NCI-H748 (cell line): ENCODE measurements at regions not wholly inside any gene's neighbourhood (a gene's known extent, or its start where the extent isn't known, plus 50 kb on each side); places are given as distances from the start of the nearest gene placed in this dataset.

Experiments
- DNase-seq: peaks from one replicate; lab custom pipeline; 2025; ENCODE audit not compliant: unreplicated experiment; lab: John Stamatoyannopoulos, UW

DNA sequence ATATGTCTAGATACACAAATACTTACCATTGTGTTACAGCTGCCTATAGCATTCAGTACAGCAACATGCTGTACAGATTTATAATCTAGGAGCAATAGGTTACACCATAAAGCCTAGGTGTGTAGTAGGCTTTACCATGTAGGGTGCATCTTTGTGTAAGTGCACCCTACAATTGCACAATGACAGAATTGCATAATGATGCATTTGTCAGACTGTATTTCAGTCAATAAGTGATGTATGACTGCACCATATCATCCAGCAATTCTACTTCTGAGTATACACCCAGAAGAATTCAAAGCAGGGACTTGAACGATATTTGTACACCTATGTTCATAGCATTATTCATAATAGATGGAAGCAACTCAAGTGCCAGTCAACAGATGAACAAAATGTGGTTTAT lies 100.4 kb upstream of the SLC44A1 start:
- no peak for DNase-seq

DNA sequence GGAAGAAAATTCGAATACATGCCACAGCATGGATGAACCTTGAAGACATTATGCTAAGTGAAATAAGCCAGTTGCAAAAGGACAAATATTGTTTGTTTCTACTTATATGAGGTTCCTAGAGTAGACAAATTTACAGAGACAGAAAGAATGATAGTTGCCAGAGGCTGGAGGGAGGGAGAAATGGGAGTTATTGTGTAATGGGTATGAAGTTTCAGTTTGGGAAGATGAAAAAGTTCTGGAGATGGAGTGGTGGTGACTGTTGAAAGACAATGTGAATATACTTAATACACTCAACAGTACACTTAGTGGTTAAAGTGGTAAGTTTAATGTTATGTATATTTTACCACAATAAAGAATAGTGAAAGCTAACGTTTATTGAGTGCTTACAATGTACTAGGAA lies 99.6 kb upstream of the SLC44A1 start:
- DNase-seq, result no peak

DNA sequence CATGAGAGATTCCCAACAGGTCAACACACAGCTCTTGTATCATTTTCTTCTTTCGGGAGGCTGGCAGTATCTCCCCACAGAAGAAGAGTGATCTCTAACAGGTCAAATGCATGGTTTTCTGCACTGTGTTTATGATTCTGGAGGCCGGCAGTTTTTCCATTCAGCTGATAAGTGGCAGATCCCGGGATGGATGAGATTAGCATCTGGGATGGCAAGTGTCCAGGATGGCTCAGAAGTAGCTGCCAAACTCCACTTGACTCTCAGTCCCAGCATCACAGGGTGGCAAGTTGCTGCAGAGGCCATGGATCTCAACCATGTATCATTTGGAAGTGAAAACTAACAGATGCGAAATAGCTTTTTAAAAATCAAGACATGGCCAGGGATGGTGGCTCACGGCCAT lies 97.8 kb upstream of the SLC44A1 start:
- DNase-seq, result no peak

DNA sequence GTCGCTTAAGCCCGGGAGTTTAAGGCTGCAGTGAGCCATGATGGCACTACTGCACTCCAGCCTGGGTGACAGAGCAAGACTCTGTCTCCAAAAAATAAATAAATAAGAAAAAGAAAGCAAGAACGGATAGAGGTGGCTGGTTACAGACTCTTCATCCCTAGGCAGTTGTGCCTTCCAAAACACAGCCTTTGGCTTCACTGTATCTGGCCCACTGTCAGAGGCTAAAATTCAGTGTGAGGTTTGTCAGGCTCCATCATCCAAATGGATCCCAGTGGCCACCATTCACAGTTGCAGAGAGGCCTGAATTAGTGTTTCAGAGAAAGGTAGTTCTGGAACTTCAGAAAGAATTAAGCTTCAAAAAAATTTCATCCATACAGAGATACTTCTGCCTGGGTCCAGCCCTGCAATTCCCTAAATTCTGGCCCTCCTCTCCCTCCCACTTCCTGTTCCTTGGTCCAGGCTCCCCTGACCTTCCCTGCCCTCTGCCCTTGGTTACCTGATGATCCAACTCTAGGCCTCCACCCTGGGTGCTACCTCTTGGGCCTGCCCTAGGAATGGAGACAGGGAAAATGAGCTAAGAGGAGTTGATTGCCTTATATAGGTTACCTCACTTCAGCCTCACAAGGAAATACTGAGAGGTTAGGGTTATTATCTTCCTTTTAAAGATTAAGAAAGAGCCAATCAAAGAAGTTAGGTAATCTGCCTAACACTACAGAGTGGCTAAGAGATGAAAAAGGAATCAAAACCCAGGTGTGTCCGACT lies 97.2 kb upstream of the SLC44A1 start:
- no peak for DNase-seq

DNA sequence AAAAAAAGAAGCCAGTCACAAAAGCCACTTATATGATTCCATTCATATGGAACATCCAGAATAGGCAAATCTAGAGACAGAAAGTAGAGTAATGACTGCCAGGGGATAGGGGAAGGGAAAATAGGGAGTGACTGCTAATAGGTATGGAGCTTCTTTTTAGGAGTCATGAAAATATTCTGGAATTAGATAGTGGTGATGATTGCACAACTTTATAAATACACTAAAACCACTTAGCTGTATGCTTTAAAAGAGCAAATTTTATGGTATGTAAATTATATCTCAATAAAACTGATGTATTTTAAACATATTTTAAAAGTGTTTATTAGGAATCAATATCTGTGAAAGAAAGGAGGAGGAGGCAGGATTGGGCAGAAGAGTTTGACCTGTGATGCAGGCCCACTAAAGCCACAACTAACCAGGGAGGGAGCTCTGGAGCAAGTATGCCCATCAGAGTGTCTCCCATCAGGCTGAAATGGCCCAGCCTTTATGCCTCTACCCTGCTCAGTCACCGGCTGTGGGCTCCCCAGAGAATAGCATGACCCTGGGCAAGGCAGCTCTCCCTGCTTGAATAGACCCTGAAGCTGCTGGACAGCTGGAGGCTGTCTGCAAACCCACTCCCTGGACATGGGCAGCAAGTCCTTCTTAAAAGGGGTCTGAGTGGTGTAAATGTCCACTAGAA lies 96.0 kb upstream of the SLC44A1 start:
- peak; percentile 24 for DNase-seq

DNA sequence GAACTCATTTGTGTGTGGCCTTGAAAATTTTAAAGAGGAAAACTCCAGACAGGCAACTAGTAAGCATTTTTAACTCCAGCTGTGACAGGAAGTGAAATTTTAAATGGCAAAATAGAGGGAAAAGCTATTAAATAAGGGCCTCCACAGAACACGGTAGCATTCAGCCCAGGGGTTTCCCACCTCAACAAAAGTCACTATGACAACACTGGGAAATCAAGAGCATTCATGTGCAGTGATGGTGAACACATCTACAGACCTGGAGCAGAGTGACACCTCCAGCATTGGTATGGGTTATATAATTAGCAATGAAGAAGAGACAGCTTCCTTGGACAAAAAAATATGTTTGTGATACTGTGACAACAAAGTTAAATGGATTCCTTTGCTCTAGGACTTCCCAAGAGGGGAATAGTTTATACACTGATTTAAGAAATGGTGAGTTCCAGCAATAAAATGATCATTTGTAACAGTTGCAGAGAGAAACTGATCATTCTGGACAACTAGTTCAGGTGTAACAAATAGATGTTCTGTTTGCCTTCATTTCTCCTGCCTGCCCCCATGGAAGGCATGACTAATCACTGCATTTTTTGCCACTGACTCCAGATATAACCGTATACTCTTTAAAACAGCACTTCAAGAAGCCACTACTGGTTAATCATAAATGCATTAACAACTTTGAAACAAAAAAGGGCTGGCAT lies 93.3 kb upstream of the SLC44A1 start:
- peak; percentile 70 for DNase-seq

DNA sequence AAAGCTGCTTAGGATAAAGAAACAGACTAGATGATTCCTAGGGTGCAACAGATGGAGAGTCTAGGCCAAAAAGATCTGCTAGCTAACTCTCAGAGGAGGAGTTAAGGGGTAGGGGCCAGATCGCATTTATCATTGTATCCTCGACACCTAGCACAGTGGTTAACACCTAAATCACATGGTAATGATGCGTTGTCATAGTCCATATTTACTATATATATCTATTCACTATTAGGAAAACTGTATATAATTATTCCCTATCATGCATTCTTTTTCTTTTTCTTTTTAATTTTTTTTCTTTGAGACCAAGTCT lies 92.8 kb upstream of the SLC44A1 start:
- DNase-seq, result no peak

DNA sequence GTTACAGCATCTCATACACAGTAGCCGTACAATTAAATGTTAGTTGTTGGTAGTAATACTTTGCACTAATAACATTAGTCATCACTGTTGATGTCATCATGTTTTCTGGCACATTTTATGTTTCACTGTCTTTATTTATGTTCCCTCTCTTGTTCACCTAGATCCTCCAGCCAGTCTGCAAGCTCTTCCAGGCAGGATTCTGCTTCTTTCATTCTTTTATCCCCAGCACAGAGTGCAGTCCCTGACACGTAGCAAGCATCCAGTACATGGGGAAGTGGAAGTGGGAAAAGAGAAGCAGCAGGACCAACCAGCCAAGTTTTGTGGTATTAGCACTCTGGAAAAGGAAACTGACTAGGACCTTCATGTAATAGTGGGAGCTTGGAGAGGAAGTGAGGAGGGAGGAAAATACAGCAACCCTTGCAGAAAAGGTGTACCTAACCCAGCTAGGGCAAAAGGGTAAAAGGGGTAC lies 89.7 kb upstream of the SLC44A1 start:
- DNase-seq, result no peak

DNA sequence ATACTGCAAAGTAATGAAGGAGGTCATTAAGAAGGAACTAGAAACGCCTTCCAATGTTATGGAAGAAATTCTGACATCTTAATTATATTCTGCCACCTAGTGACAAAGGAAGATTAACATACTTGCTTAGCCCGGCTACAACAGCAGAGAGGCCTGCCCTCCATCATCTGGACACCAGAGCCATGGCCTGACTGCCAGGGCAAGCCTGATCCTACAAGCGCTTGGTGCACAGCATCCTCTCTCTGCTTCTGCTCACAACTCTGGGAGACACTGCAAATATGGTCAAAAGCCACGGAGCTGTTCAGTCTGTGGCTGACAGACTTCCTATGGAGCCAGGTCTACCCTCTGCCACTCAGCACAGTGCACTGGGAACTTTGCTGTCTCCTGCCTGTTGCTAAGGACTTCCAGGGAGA lies 87.3 kb upstream of the SLC44A1 start:
- DNase-seq, result peak; percentile 62

DNA sequence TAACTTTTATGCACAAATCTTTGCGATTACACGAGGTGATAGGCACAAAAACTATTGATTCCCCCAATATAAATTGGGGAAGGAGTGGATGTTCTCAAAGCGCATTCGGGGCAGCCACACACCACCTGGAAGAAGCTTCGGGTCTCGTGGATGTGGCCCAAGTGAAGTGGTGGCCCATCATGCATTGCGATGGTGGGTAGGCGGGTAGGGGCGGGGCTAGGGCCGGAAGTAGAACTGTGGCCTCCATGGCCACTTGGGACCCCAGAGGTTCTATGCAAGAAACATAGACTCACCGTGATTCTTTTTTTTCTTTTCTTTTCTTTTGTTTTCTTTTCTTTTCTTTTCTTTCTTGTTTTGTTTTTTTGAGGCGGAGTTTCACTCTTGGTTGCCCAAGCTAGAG lies 86.4 kb upstream of the SLC44A1 start:
- DNase-seq, result no peak

DNA sequence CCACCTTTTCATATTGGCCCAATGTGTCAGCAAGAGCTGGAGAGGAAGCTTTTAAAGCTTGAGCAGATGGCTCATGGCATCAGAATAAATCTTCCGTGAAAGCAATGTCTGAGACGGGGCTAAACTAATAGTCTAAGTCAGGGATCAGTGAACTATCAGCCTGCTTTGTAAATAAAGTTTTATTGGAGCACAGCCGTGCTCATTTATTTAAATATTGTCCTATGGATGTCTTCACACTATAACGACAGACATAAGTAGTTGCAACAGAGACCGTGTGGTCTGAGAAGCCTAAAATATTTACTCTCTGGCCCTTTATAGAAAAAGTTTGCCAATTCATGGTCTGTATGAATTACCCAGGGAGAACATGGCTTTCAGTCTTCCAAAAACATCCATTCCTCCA lies 85.6 kb upstream of the SLC44A1 start:
- DNase-seq, result no peak

DNA sequence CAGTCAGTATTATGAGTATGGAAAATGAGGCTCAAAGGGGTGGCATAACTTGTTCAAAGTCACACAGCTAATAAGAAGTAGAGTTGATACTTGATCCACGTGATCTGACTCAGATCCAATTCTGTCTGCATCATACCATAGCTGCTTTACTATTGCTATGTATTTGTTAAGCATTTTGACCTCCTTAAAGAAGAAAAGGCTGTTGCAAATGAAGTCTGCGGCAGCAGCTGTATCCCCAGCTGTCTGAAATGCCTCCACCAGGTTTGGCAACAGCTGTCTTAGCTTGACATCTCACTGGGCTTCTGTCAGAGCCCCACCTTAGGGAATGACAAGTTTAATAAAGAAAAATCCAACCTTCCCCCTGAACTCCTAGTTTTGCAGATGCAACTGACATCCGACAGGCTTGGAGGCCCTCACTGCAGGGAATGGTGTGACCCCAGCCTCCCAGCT lies 75.6 kb upstream of the SLC44A1 start:
- DNase-seq, result no peak

DNA sequence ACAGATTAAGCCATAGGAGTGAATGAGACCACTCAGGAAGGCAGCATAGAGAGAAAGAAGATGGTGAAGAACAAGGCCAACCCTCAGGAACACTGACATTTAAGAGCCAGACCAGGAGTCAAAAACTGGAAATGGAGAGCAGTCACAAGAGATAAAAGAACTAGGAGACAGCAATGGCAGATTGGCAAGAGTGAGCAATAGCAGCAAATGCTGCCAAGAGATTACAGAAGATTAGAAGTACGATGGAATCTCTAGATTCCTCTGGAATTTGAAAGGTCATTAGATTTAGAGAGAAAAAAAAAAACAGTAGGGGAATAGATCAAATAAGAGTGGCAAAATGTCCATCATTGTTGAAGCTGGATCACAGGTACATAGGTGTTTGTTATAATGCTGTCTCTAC lies 73.4 kb upstream of the SLC44A1 start:
- no peak for DNase-seq

DNA sequence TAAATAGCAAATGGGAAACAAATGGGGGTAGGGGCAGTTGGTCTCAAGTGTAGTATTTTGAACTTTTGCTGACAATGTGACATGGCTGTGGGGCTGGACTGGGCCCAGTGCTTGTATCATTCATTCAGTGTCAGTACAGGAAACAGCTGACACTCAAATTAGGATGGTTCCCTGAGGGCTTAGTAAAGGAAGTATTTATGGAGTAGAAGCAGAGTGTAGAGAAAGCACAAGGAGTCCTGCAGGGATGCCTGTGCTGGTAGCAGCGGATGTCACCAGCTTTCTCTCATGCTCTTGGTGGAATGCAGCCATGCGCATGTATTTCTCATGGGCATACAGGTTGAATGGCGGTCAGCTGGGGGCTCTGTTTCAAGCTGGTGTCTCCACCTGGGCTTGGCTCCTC lies 72.9 kb upstream of the SLC44A1 start:
- DNase-seq, result no peak

DNA sequence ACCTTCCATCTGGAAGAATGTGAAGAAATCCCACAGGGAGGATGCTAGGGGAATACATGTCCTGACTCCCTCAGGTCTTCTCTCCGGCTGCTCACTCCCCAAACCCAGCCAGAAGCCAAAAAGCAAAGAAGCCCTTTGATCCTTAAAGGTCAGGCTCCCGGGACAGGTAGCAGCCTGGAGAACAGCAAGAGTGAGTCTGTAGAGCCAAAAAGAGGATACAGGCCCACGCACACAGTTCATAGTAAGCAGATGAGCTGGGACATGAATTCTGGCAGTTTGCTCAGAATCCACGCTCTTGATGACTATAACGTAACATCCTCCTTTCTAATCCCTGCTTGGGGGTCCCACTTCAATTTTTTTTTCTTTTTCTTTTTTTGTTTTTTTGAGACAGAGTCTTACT lies 72.0 kb upstream of the SLC44A1 start:
- DNase-seq, result no peak

DNA sequence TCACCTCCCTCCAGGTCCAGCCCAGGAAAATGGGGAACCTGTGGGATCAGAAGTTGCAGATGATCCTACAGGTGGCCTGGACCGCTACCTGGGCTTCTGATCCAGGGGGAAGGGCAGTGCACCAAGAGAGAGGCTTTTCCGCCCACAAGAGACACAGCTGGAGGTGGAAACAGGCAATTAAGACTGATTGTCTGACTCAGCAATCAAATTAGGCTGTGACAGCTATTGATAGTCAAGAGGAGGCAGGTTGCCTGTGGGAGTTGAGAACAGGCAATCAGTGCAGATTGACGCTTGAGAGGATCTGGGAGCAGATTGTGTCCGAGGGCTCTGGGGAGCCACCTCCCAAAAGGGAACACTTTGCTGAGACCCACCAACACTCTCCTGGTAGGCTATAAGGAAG lies 71.1 kb upstream of the SLC44A1 start:
- DNase-seq, result peak; percentile 89

DNA sequence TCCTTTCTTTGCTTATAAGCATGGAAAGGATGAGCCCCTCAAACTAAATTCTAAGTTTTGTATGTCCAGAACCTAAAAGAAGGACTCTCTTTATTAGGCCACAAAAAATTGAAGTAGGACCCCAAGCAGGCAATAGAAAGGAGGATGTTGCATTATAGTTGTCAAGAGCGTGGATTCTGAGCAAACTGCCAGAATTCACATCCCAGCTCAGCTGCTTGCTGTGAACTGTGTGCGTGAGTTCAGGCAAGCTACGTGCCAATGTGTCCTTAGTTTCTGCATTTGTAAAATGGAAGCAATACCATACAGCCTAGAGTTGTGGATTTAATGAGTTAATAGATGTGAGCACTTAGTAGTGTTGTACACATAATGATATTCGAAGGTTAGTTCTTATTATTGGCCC lies 70.6 kb upstream of the SLC44A1 start:
- no peak for DNase-seq

DNA sequence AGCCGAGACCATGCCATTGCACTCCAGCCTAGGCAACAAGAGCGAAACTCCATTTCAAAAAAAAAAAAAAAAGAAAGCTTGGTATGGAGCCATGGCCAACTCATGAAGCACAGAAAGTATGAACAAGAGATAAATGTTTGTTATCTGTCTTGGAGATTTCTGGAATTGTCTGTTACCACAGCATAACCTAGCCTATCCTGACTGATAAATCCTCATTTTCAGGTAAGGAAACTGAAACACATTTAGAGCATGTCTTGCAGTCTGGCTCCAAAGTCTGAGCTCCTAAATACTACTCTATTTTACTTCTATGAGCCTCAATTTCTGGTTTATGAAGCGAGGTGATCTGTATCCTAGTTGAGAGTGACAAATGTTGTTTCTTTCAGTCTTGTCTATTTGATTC lies 68.3 kb upstream of the SLC44A1 start:
- no peak for DNase-seq

DNA sequence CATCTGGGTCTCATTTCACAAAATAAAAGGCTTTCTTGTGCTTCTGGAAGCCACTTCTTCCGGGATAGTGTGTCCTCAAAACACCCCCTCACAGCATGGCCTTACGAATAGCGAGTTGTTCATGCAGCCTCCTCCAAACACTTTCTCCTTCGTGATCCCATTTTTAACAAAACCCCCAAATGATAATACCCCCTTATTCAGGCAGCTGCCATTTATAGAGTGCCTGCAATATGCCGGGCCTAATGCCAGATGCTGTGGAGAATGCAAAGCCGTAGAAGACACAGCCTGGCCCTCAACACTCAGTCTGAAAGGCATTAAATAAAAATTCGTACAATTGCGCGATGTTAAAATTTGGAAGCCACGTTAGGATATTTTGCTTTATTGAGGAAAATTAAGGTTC lies 66.4 kb upstream of the SLC44A1 start:
- DNase-seq, result no peak

DNA sequence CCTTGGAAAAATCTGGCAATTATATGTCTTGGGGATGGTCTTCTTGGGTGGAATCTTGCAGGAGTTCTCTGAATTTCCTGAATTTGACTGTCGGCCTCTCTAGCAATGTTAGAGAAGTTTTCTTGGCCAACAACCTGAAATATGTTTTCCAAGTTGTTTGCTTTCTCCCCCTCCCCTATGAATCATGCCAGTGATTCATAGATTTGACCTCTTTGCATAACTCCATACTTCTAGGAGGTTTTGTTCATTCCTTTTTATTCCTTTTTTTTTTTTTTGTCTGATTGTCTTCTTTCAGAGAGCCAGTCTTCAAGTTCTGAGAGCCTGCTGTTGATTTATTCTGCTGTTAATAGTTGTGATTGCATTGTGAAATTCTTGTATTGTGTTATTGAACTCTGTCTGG lies 56.7 kb upstream of the SLC44A1 start:
- DNase-seq, result no peak

DNA sequence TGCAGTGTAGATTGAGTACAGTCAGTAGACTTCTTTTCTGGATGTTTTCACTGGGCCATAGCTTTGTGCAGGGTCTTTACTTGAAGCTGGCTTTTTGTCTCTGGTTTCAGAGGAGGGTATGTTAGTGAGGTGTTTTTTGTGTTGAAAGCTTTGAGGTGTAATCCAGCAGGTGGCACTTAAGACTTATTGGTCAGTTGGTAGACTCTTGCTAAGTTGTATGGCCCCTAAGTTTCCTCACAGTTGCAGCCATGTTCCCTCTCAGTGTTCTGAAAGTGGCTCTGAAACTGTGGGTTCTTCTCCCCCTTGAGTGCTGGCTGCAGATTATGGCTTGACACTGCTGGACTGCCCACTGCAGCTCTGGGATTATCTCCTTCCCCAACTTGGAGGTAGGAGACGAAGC lies 55.7 kb upstream of the SLC44A1 start:
- DNase-seq, result no peak

DNA sequence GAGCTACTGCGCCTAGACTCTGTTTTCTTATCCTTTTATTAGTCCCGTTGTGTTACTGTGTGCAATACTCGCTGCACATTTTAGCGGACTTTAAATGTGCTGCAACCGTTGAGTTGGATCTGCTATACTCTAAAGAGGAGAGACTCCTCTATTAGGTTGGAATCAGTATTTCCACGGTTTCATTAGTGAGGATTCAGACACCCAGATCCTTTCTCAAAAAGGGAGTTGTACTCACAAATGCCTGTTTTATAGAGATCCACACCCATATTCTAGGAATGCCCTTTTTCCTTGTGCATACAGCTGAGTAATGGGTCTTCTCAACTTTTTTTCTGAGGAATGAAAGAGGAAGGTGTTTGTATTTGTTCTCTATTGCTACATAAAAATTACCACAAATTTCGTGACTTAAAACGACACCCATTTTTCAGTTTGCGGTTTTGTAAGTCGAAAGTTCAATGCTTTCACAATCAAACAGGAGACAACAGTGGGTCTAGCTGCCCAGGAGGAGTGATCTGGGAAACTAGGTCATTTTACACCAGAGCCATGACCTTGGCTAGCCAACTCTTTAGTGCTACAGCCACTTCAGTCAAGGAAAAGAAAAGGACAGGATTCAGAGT lies 52.8 kb upstream of the SLC44A1 start:
- DNase-seq, result no peak
